Keratinocyte (primary cell): ENCODE measurements at regions not wholly inside any gene's neighbourhood (a gene's known extent, or its start where the extent isn't known, plus 50 kb on each side); places are given as distances from the start of the nearest gene placed in this dataset.

Source experiments
- DNase-seq: peaks from one replicate; pipeline ENCODE4 v3.0.0-alpha.2; 2011; ENCODE audit warnings: low read depth, missing footprints, low spot score
- FAIRE-seq: peaks from 2 replicates; lab custom pipeline; 2011; peaks lifted over from hg19 to GRCh38; lab: Jason Lieb, UNC
- H2AFZ ChIP-seq: 2 replicates; pipeline ENCODE4 v1.6.0; 2012; ENCODE audit warnings: low read length, control low read depth, inconsistent platforms; ENCODE audit not compliant: control insufficient read depth
- H3K27ac ChIP-seq: 2 replicates; pipeline ENCODE4 v1.5.1; 2011; ENCODE audit warnings: low read length; ENCODE audit not compliant: control insufficient read depth, insufficient read depth
- H3K27me3 ChIP-seq: 3 replicates; pipeline ENCODE4 v1.6.0; 2011; ENCODE audit warnings: low read length; ENCODE audit not compliant: control insufficient read depth, insufficient read depth; ENCODE audit errors: extremely low read depth
- H3K36me3 ChIP-seq, 2 experiments: 2 replicates in 1 of 2; 3 replicates in 1 of 2; pipeline ENCODE4 v1.5.1; 2011; ENCODE audit warnings: low read length in 2 of 2, mild to moderate bottlenecking in 1 of 2; ENCODE audit not compliant: control insufficient read depth in 2 of 2, insufficient read depth in 2 of 2; ENCODE audit errors: extremely low read depth in 1 of 2
- H3K4me1 ChIP-seq: 3 replicates; pipeline ENCODE4 v1.5.1; 2011; ENCODE audit warnings: low read length; ENCODE audit not compliant: control insufficient read depth, insufficient read depth; ENCODE audit errors: extremely low read depth
- H3K4me2 ChIP-seq: 3 replicates; pipeline ENCODE4 v1.6.0; 2011; ENCODE audit warnings: low read depth, low read length; ENCODE audit not compliant: control insufficient read depth, insufficient read depth; ENCODE audit errors: extremely low read depth
- H3K4me3 ChIP-seq, 3 experiments: fragments of 200-600 bp in 1 of 3; sonication (generic) in 1 of 3; 2 replicates in 2 of 3; 3 replicates in 1 of 3; pipeline ENCODE4 v1.5.1; 2011 to 2016; ENCODE audit warnings: low read length in 3 of 3, mild to moderate bottlenecking in 3 of 3, control low read depth in 2 of 3, inconsistent platforms in 1 of 3, low read depth in 1 of 3, mixed read lengths in 1 of 3, mixed run types in 1 of 3, moderate library complexity in 1 of 3; ENCODE audit not compliant: control insufficient read depth in 2 of 3, insufficient read depth in 2 of 3; ENCODE audit errors: extremely low read depth in 1 of 3
- H3K79me2 ChIP-seq: 2 replicates; pipeline ENCODE4 v1.6.0; 2012; ENCODE audit warnings: low read length; ENCODE audit not compliant: control insufficient read depth, insufficient read depth
- H3K9ac ChIP-seq: 3 replicates; pipeline ENCODE4 v1.6.0; 2011; ENCODE audit warnings: low read length; ENCODE audit not compliant: control insufficient read depth, insufficient read depth; ENCODE audit errors: extremely low read depth
- H3K9me1 ChIP-seq: 3 replicates; pipeline ENCODE4 v1.6.0; 2011; ENCODE audit warnings: low read length; ENCODE audit not compliant: control insufficient read depth, insufficient read depth; ENCODE audit errors: extremely low read depth
- H3K9me3 ChIP-seq: 2 replicates; pipeline ENCODE4 v1.5.1; 2012; ENCODE audit warnings: low read depth, low read length; ENCODE audit not compliant: control insufficient read depth
- H4K20me1 ChIP-seq: 3 replicates; pipeline ENCODE4 v1.6.0; 2011; ENCODE audit warnings: low read length; ENCODE audit not compliant: control insufficient read depth, insufficient read depth; ENCODE audit errors: extremely low read depth
- CTCF ChIP-seq, 3 experiments: IDR thresholded peaks in 1 of 3; conservative IDR thresholded peaks in 1 of 3; optimal IDR thresholded peaks in 1 of 3; 2 replicates in 2 of 3; 3 replicates in 1 of 3; pipeline versions ENCODE3 to v1.5.1; 2011; ENCODE audit warnings: low read length in 3 of 3, mild to moderate bottlenecking in 3 of 3, moderate library complexity in 2 of 3, control low read depth in 1 of 3, inconsistent platforms in 1 of 3; ENCODE audit not compliant: insufficient read depth in 2 of 3; ENCODE audit errors: extremely low read depth in 1 of 3
- EZH2 ChIP-seq: IDR thresholded peaks from one replicate; pipeline ENCODE4 v1.6.1; 2012; ENCODE audit warnings: inconsistent platforms, mild to moderate bottlenecking, low read length, moderate library complexity
- dilution Hi-C: fragments of 300-500 bp; cut with MboI; formaldehyde crosslinking; loops from one replicate; pipeline ENCODE4 v1.7.0; 2020; ENCODE audit warnings: low sequenced_read_pairs; ENCODE audit not compliant: extremely low pct_ligation_motif_present

- Histone ChIP-seq H4K20me1 (no peaks in the 10 kb centered on the region), H3K4me1 (peaks cover 7% of the 10 kb centered on the region), H3K9me3 (no peaks in the 10 kb centered on the region), H3K36me3 (no peaks in the 10 kb centered on the region), H3K27ac (no peak overlapping the region), H3K4me2 (no peak overlapping the region), H3K79me2 (no peaks in the 10 kb centered on the region), H3K4me3 (no peak overlapping the region), H3K9me1 (no peaks in the 10 kb centered on the region), H2AFZ (no peak overlapping the region), H3K9ac (no peak overlapping the region), H3K27me3 (no peaks in the 10 kb centered on the region)
- TF ChIP-seq EZH2: no peak
- no peak for TF ChIP-seq CTCF (optimal IDR thresholded peaks at IDR 0.05 in 1 of 3, IDR thresholded peaks at IDR 0.05 in 1 of 3, conservative IDR thresholded peaks at IDR 0.05 in 1 of 3; ENCODE audit: extremely low read depth in 1 of 3, insufficient read depth in 2 of 3, low read length in 3 of 3)
- FAIRE-seq (no peak), DNase-seq (no peak)
- dilution Hi-C loops: no loop called here
Observed at GRCh38 chr1:229028544-229028943, 242.4 kb upstream of the RAB4A start.

- no peaks in the 10 kb centered on the region for H3K9me3 ChIP-seq
- H3K9me1 ChIP-seq: no peaks in the 10 kb centered on the region
- no peaks in the 10 kb centered on the region for H3K27me3 ChIP-seq
- H3K79me2 ChIP-seq: no peaks in the 10 kb centered on the region
- peaks cover 7% of the 10 kb centered on the region for H3K4me1 ChIP-seq
- no peak overlapping the region for H3K4me3 ChIP-seq
- no peak for DNase-seq
- no peak overlapping the region for H3K9ac ChIP-seq
- dilution Hi-C loops: no loop called here
- H3K4me2 ChIP-seq: no peak overlapping the region
- no peaks in the 10 kb centered on the region for H4K20me1 ChIP-seq
- TF ChIP-seq CTCF (optimal IDR thresholded peaks at IDR 0.05 in 1 of 3, IDR thresholded peaks at IDR 0.05 in 1 of 3, conservative IDR thresholded peaks at IDR 0.05 in 1 of 3; ENCODE audit: extremely low read depth in 1 of 3, insufficient read depth in 2 of 3, low read length in 3 of 3) (no peak), EZH2 (no peak)
- H3K27ac ChIP-seq: no peak overlapping the region
- FAIRE-seq: no peak
- no peaks in the 10 kb centered on the region for H3K36me3 ChIP-seq
- no peak overlapping the region for H2AFZ ChIP-seq
Observed at GRCh38 chr1:229028987-229029878, 241.7 kb upstream of the RAB4A start.
